HEK293 (cell line): ENCODE measurements at regions not wholly inside any gene's neighbourhood (a gene's known extent, or its start where the extent isn't known, plus 50 kb on each side); places are given as distances from the start of the nearest gene placed in this dataset.

ENCODE experiments used
- GLIS2 ChIP-seq: fragments of 450-650 bp; formaldehyde crosslinking; IDR thresholded peaks from 2 replicates; pipeline ENCODE4 v1.5.1; 2016; ENCODE audit warnings: missing biosample characterization, missing genetic modification characterization
- ZNF121 ChIP-seq: fragments of 450-650 bp; formaldehyde crosslinking; IDR thresholded peaks from 2 replicates; pipeline ENCODE4 v1.5.1; 2016; ENCODE audit warnings: missing biosample characterization, missing genetic modification characterization
- ZSCAN16 ChIP-seq: fragments of 450-650 bp; formaldehyde crosslinking; IDR thresholded peaks from 2 replicates; pipeline ENCODE4 v1.5.1; 2016; ENCODE audit warnings: missing biosample characterization, missing genetic modification characterization
- TF ChIP-seq, protein P1 (sequence below): fragments of 450-650 bp; formaldehyde crosslinking; IDR thresholded peaks from 2 replicates; pipeline ENCODE4 v1.5.1; 2016; ENCODE audit warnings: missing biosample characterization, missing genetic modification characterization, low read depth
- TF ChIP-seq, protein P2 (sequence below): fragments of 450-650 bp; formaldehyde crosslinking; IDR thresholded peaks from 2 replicates; pipeline ENCODE4 v1.5.1; 2016; ENCODE audit warnings: missing biosample characterization, missing genetic modification characterization
- TF ChIP-seq, protein P3 (sequence below): fragments of 450-650 bp; formaldehyde crosslinking; IDR thresholded peaks from 2 replicates; pipeline ENCODE4 v1.5.1; 2017; ENCODE audit warnings: missing biosample characterization, missing genetic modification characterization

DNA sequence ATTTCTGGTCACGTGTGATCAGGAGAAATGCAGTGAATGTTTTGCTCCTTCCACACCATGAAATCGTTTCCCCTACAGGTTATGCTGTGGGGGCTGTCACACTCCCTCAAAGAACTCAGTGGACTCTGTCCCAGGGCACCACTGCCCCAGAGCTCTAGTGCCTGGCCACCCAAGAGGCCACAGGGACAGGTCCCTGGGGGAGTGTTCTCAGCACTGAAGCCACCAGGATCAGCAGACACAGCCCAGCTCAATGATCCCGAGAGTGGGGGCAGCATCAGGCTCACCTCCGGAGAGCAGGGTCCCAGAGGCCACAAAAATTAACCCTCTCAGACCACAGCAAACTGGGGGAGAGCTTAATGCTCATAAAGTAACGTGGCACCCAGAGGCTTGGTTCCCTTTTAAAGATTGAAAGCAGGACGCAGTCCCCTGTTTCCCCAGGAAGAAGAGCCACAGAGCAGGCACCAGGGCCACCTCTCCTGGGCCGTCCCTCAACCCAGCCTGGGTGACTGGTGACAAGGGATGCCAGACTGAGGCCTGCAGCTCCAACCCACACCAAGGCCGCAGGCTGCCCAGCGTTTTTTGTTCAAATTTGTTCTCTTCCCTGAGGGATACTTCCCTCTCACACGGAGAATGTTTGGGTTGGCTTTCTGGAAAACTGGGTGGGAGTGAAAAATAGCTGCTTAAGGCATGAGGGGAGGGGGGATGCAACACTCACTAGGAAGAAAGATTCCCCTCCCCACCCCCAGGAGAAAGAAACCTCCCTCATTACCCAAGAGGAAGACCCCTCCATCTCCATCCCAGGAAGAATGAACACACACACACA, 123.3 kb upstream of the IGF1R start:
- TF ChIP-seq, protein P1, sequence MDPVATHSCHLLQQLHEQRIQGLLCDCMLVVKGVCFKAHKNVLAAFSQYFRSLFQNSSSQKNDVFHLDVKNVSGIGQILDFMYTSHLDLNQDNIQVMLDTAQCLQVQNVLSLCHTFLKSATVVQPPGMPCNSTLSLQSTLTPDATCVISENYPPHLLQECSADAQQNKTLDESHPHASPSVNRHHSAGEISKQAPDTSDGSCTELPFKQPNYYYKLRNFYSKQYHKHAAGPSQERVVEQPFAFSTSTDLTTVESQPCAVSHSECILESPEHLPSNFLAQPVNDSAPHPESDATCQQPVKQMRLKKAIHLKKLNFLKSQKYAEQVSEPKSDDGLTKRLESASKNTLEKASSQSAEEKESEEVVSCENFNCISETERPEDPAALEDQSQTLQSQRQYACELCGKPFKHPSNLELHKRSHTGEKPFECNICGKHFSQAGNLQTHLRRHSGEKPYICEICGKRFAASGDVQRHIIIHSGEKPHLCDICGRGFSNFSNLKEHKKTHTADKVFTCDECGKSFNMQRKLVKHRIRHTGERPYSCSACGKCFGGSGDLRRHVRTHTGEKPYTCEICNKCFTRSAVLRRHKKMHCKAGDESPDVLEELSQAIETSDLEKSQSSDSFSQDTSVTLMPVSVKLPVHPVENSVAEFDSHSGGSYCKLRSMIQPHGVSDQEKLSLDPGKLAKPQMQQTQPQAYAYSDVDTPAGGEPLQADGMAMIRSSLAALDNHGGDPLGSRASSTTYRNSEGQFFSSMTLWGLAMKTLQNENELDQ, result no peak
- TF ChIP-seq, protein P2, sequence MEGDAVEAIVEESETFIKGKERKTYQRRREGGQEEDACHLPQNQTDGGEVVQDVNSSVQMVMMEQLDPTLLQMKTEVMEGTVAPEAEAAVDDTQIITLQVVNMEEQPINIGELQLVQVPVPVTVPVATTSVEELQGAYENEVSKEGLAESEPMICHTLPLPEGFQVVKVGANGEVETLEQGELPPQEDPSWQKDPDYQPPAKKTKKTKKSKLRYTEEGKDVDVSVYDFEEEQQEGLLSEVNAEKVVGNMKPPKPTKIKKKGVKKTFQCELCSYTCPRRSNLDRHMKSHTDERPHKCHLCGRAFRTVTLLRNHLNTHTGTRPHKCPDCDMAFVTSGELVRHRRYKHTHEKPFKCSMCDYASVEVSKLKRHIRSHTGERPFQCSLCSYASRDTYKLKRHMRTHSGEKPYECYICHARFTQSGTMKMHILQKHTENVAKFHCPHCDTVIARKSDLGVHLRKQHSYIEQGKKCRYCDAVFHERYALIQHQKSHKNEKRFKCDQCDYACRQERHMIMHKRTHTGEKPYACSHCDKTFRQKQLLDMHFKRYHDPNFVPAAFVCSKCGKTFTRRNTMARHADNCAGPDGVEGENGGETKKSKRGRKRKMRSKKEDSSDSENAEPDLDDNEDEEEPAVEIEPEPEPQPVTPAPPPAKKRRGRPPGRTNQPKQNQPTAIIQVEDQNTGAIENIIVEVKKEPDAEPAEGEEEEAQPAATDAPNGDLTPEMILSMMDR (tag by site-specific recombination), result no peak
- TF ChIP-seq, protein P3, sequence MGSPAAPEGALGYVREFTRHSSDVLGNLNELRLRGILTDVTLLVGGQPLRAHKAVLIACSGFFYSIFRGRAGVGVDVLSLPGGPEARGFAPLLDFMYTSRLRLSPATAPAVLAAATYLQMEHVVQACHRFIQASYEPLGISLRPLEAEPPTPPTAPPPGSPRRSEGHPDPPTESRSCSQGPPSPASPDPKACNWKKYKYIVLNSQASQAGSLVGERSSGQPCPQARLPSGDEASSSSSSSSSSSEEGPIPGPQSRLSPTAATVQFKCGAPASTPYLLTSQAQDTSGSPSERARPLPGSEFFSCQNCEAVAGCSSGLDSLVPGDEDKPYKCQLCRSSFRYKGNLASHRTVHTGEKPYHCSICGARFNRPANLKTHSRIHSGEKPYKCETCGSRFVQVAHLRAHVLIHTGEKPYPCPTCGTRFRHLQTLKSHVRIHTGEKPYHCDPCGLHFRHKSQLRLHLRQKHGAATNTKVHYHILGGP, result no peak
- TF ChIP-seq ZNF121 (tag by site-specific recombination) (no peak), GLIS2 (tag by site-specific recombination) (no peak), ZSCAN16 (tag by site-specific recombination) (no peak)
